VCaP (cell line): ENCODE measurements at regions not wholly inside any gene's neighbourhood (a gene's known extent, or its start where the extent isn't known, plus 50 kb on each side); places are given as distances from the start of the nearest gene placed in this dataset.

Experiments used
- H3K27ac ChIP-seq: fragments of 450-650 bp; 2 replicates; pipeline ENCODE4 v1.5.1; 2017
- CTCF ChIP-seq: fragments of 450-650 bp; conservative IDR thresholded peaks from 2 replicates; pipeline ENCODE4 v1.5.1; 2017; ENCODE audit warnings: mild to moderate bottlenecking, moderate library complexity

- TF ChIP-seq CTCF: no peak
- H3K27ac ChIP-seq: no peak overlapping the region
These were observed 163.5 kb upstream of the ALG10B start for GRCh38 chr12:38152816-38153736.

- TF ChIP-seq CTCF: no peak
- no peak overlapping the region for H3K27ac ChIP-seq
These were observed 162.9 kb upstream of the ALG10B start for GRCh38 chr12:38153737-38154061.

GRCh38 chr12:38154096-38155019, 162.2 kb upstream of the ALG10B start:
- H3K27ac ChIP-seq: no peak overlapping the region
- no peak for TF ChIP-seq CTCF

- H3K27ac ChIP-seq: no peak overlapping the region
- no peak for TF ChIP-seq CTCF
These were observed 161.6 kb upstream of the ALG10B start for GRCh38 chr12:38155020-38155395.

GRCh38 chr12:38155526-38156496, 160.8 kb upstream of the ALG10B start:
- H3K27ac ChIP-seq: no peak overlapping the region
- TF ChIP-seq CTCF: no peak

- TF ChIP-seq CTCF: no peak
- H3K27ac ChIP-seq: no peak overlapping the region
These were observed 159.9 kb upstream of the ALG10B start for GRCh38 chr12:38156497-38157245.
